ENCODE measurements at regions not wholly inside any gene's neighbourhood (a gene's known extent, or its start where the extent isn't known, plus 50 kb on each side); places are given as distances from the start of the nearest gene placed in this dataset.

DNA sequence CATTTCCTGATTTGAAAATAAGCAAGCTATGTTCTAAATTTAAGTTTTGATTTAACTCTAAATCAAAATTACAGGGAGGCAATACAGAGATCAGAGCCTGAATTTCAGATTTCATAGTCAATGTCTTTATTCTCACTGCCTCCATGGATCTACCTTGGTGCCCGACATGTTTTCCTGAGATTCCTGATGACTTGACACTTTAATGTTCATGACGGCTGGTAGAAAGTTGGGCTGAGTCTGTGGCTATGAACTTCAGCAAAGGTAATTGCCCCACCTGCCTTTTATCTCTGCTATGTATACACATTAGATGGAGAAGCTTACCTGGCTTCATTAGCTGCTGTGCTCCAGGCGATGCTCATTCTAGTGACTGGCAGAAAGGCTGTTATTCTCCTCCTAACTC, 1390.5 kb upstream of the CELF4 start:
- TF ChIP-seq, protein P1, sequence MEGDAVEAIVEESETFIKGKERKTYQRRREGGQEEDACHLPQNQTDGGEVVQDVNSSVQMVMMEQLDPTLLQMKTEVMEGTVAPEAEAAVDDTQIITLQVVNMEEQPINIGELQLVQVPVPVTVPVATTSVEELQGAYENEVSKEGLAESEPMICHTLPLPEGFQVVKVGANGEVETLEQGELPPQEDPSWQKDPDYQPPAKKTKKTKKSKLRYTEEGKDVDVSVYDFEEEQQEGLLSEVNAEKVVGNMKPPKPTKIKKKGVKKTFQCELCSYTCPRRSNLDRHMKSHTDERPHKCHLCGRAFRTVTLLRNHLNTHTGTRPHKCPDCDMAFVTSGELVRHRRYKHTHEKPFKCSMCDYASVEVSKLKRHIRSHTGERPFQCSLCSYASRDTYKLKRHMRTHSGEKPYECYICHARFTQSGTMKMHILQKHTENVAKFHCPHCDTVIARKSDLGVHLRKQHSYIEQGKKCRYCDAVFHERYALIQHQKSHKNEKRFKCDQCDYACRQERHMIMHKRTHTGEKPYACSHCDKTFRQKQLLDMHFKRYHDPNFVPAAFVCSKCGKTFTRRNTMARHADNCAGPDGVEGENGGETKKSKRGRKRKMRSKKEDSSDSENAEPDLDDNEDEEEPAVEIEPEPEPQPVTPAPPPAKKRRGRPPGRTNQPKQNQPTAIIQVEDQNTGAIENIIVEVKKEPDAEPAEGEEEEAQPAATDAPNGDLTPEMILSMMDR (conservative IDR thresholded peaks at IDR 0.05; ENCODE audit: low read depth in 2 of 2) = no peak
- TF ChIP-seq EZH2 (IDR thresholded peaks at IDR 0.05; ENCODE audit: low read depth, unreplicated experiment) = no peak
- TF ChIP-seq NANOG (IDR thresholded peaks at IDR 0.05; ENCODE audit: borderline replicate concordance) = no peak

Measured in GM23338 (cell line).